ENCODE measurements at regions not wholly inside any gene's neighbourhood (a gene's known extent, or its start where the extent isn't known, plus 50 kb on each side); places are given as distances from the start of the nearest gene placed in this dataset.

GRCh38 chr2:14306268-14306861 is 326.2 kb upstream of the LRATD1 start:
- DNase-seq = no peak
- Histone ChIP-seq H3K4me1 (no peaks in the 10 kb centered on the region), H3K4me3 (peak overlapping the region in 1 of 4 donors; percentile 3), H3K27me3 (no peaks in the 10 kb centered on the region), H3K27ac (no peak overlapping the region), H3K36me3 (no peaks in the 10 kb centered on the region), H3K9me3 (no peaks in the 10 kb centered on the region)
- TF ChIP-seq, protein P1, sequence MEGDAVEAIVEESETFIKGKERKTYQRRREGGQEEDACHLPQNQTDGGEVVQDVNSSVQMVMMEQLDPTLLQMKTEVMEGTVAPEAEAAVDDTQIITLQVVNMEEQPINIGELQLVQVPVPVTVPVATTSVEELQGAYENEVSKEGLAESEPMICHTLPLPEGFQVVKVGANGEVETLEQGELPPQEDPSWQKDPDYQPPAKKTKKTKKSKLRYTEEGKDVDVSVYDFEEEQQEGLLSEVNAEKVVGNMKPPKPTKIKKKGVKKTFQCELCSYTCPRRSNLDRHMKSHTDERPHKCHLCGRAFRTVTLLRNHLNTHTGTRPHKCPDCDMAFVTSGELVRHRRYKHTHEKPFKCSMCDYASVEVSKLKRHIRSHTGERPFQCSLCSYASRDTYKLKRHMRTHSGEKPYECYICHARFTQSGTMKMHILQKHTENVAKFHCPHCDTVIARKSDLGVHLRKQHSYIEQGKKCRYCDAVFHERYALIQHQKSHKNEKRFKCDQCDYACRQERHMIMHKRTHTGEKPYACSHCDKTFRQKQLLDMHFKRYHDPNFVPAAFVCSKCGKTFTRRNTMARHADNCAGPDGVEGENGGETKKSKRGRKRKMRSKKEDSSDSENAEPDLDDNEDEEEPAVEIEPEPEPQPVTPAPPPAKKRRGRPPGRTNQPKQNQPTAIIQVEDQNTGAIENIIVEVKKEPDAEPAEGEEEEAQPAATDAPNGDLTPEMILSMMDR (IDR thresholded peaks at IDR 0.05) = no peak
- no peak for TF ChIP-seq POLR2A (IDR thresholded peaks at IDR 0.05)

DNA sequence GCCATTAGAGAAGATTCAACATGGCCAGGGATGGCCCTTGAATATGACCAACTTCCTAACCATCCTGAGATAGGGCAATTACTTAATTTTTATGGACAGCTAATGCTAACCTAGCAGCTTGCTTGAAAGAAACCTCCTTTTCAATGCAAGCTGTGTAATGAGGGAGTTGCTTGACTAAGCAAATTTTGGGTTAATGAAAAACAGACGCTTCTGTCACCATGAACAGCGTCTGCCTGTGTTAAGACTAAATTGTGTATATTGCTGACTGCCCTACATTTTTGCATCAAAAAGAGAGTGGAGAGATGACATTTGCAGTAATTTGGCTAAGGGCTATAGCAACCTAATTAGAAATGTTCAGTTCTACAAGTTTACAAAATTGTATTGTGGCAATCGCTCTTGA is 319.2 kb upstream of the LRATD1 start:
- Histone ChIP-seq H3K4me1 (no peaks in the 10 kb centered on the region), H3K27me3 (no peaks in the 10 kb centered on the region), H3K9me3 (no peaks in the 10 kb centered on the region), H3K4me3 (no peak overlapping the region), H3K36me3 (no peaks in the 10 kb centered on the region), H3K27ac (no peak overlapping the region)
- TF ChIP-seq POLR2A (IDR thresholded peaks at IDR 0.05) = no peak
- TF ChIP-seq, protein P1 (IDR thresholded peaks at IDR 0.05) = no peak
- DNase-seq = no peak

GRCh38 chr2:14316594-14316993 is 315.9 kb upstream of the LRATD1 start:
- TF ChIP-seq POLR2A (IDR thresholded peaks at IDR 0.05) = no peak
- TF ChIP-seq, protein P1 (IDR thresholded peaks at IDR 0.05) = no peak
- no peak for DNase-seq
- H3K9me3 ChIP-seq = no peaks in the 10 kb centered on the region
- no peaks in the 10 kb centered on the region for H3K36me3 ChIP-seq
- H3K27me3 ChIP-seq = no peaks in the 10 kb centered on the region
- no peak overlapping the region for H3K4me3 ChIP-seq
- H3K4me1 ChIP-seq = no peaks in the 10 kb centered on the region
- no peak overlapping the region for H3K27ac ChIP-seq

- Histone ChIP-seq H3K36me3 (no peaks in the 10 kb centered on the region), H3K4me1 (no peaks in the 10 kb centered on the region), H3K27me3 (no peaks in the 10 kb centered on the region), H3K4me3 (no peak overlapping the region), H3K9me3 (no peaks in the 10 kb centered on the region), H3K27ac (no peak overlapping the region)
- TF ChIP-seq, protein P1 (IDR thresholded peaks at IDR 0.05) = no peak
- TF ChIP-seq POLR2A (IDR thresholded peaks at IDR 0.05) = no peak
- no peak for DNase-seq
These were observed 311.2 kb upstream of the LRATD1 start for GRCh38 chr2:14321357-14321756.

DNA sequence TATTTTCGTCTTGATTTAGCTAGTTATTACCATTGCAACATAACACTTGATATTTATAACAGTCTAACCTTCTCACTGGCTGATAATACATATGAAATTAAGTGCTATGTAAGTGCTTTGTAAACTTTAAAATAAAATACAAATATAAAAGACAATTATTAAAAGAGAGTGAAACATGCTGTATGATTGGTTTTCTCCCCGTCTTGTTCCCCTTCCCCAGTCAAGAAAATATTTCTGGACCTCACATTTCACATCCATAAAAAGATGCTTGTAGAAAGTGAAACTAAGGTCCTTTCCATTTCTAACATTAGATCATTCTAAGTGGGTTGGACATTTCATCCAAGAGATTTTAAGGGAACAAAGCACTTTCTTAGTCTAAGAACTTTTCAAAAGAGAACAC is 310.2 kb upstream of the LRATD1 start:
- Histone ChIP-seq H3K4me3 (no peak overlapping the region), H3K4me1 (no peaks in the 10 kb centered on the region), H3K27me3 (no peaks in the 10 kb centered on the region), H3K9me3 (no peaks in the 10 kb centered on the region), H3K27ac (no peak overlapping the region), H3K36me3 (no peaks in the 10 kb centered on the region)
- TF ChIP-seq POLR2A (IDR thresholded peaks at IDR 0.05) = no peak
- TF ChIP-seq, protein P1 (IDR thresholded peaks at IDR 0.05) = no peak
- no peak for DNase-seq

DNA sequence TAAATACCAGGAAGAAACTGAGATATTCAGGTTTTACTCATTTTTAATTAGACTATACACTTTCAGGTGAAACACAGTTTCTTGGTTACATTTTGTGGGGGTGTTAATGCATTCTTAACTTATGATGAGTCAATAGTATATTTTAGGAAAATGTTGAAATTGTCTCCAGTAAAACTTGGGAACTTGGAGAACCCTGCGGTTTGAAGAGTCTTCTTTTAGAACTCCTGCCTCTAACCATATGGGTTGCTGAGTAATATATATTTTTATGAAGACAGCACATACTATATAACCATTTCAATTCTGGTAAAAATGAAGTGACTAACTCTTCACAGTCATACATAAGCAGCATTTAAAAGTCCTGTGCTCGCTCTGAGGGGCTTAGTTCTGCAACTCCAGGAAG is 308.2 kb upstream of the LRATD1 start:
- H3K4me1 ChIP-seq = no peaks in the 10 kb centered on the region
- H3K27me3 ChIP-seq = no peaks in the 10 kb centered on the region
- TF ChIP-seq POLR2A (IDR thresholded peaks at IDR 0.05) = no peak
- TF ChIP-seq, protein P1 (IDR thresholded peaks at IDR 0.05) = no peak
- no peaks in the 10 kb centered on the region for H3K9me3 ChIP-seq
- no peak for DNase-seq
- no peak overlapping the region for H3K27ac ChIP-seq
- no peak overlapping the region for H3K4me3 ChIP-seq
- no peaks in the 10 kb centered on the region for H3K36me3 ChIP-seq

All from Peyer's patch (tissue), 4 donors.